IMR-90 (cell line): ENCODE measurements at regions not wholly inside any gene's neighbourhood (a gene's known extent, or its start where the extent isn't known, plus 50 kb on each side); places are given as distances from the start of the nearest gene placed in this dataset.

Experiments used
- ATAC-seq: fragments of 200-7000 bp; cut with Tn5 transposase; 2 replicates; pipeline ENCODE4 v1.9.1; 2020; ENCODE audit warnings: low read depth, mild to moderate bottlenecking, moderate library complexity
- BruUV-seq: library from RNA; stranded (reverse); fragments of 400-500 nt; replicated peaks from 2 replicates; lab custom pipeline; 2021; lab: Mats Ljungman, UMichigan
- CTCF ChIA-PET: fragments of 300-600 bp; formaldehyde crosslinking; extraction: SDS; loops from one replicate; lab custom pipeline; 2021; ENCODE audit warnings: antibody characterized with exemption; lab: Yijun Ruan, JAX
- POLR2A ChIA-PET: fragments of 300-600 bp; sonication (Branson Sonifier 250); formaldehyde crosslinking; loops from one replicate; lab custom pipeline; 2022; ENCODE audit warnings: antibody characterized with exemption; ENCODE audit not compliant: unreplicated experiment; lab: Charles Lee
- DNase-seq: peaks from one replicate; pipeline ENCODE4 v3.0.0; 2013
- H2AFZ ChIP-seq: replicated peaks from 2 replicates; pipeline ENCODE3; 2013; ENCODE audit warnings: low read length, mild to moderate bottlenecking; ENCODE audit not compliant: poor library complexity
- H2AK5ac ChIP-seq: 2 replicates; pipeline ENCODE4 v1.6.1; 2013; ENCODE audit warnings: low read depth, low read length, inconsistent platforms
- H2AK9ac ChIP-seq: replicated peaks from 2 replicates; pipeline ENCODE3; 2013; ENCODE audit warnings: mild to moderate bottlenecking, low read depth, low read length, moderate library complexity; ENCODE audit not compliant: poor library complexity
- H2BK120ac ChIP-seq: 2 replicates; pipeline ENCODE4 v1.6.1; 2013; ENCODE audit warnings: low read depth, low read length, inconsistent platforms
- H2BK15ac ChIP-seq: 3 replicates; pipeline ENCODE4 v1.6.1; 2013; ENCODE audit warnings: low read depth, low read length, inconsistent platforms
- H2BK20ac ChIP-seq: 2 replicates; pipeline ENCODE4 v1.6.1; 2013; ENCODE audit warnings: low read depth, mild to moderate bottlenecking, inconsistent platforms, low read length, moderate library complexity
- H2BK5ac ChIP-seq: 2 replicates; pipeline ENCODE4 v1.6.1; 2013; ENCODE audit warnings: mild to moderate bottlenecking, low read depth, low read length, inconsistent platforms; ENCODE audit not compliant: poor library complexity, severe bottlenecking
- H3K14ac ChIP-seq: replicated peaks from 2 replicates; pipeline ENCODE4 v1.6.1; 2013; ENCODE audit warnings: low read depth, low read length, inconsistent platforms
- H3K18ac ChIP-seq: 2 replicates; pipeline ENCODE4 v1.6.1; 2013; ENCODE audit warnings: low read depth, low read length, control low read depth
- H3K23ac ChIP-seq: 2 replicates; pipeline ENCODE4 v1.6.1; 2013; ENCODE audit warnings: low read depth, low read length, inconsistent platforms
- H3K27ac ChIP-seq: 2 replicates; pipeline ENCODE4 v1.5.1; 2013; ENCODE audit warnings: mild to moderate bottlenecking, control low read depth, low read length; ENCODE audit not compliant: insufficient read depth
- H3K27me3 ChIP-seq: 2 replicates; pipeline ENCODE4 v1.6.1; 2013; ENCODE audit warnings: low read length; ENCODE audit not compliant: control insufficient read depth, insufficient read depth
- H3K36me3 ChIP-seq: 2 replicates; pipeline ENCODE4 v1.6.1; 2013; ENCODE audit warnings: low read length, mixed read lengths; ENCODE audit not compliant: control insufficient read depth, insufficient read depth
- H3K4ac ChIP-seq: 2 replicates; pipeline ENCODE4 v1.6.1; 2013; ENCODE audit warnings: low read depth, low read length, inconsistent platforms
- H3K4me1 ChIP-seq: 2 replicates; pipeline ENCODE4 v1.6.1; 2013; ENCODE audit warnings: low read length, mixed read lengths; ENCODE audit not compliant: control insufficient read depth, insufficient read depth
- H3K4me2 ChIP-seq: 2 replicates; pipeline ENCODE4 v1.6.1; 2013; ENCODE audit warnings: low read depth, mild to moderate bottlenecking, control low read depth, low read length, moderate library complexity
- H3K4me3 ChIP-seq: 2 replicates; pipeline ENCODE4 v1.5.1; 2013; ENCODE audit warnings: low read depth, mild to moderate bottlenecking, control low read depth, low read length, moderate library complexity; ENCODE audit not compliant: insufficient read depth
- H3K56ac ChIP-seq: 2 replicates; pipeline ENCODE4 v1.6.1; 2013; ENCODE audit warnings: low read length, inconsistent platforms; ENCODE audit not compliant: insufficient read depth; ENCODE audit errors: extremely low read depth
- H3K79me1 ChIP-seq, 2 experiments: 2 replicates each; pipeline ENCODE4 v1.6.1; 2013; ENCODE audit warnings: low read length in 2 of 2, inconsistent platforms in 1 of 2, low read depth in 1 of 2
- H3K9ac ChIP-seq: 2 replicates; pipeline ENCODE4 v1.6.1; 2013; ENCODE audit warnings: low read depth, low read length, control low read depth
- H3K9me1 ChIP-seq: 2 replicates; pipeline ENCODE4 v1.6.1; 2013; ENCODE audit warnings: low read length, inconsistent platforms; ENCODE audit not compliant: insufficient read depth
- H3K9me3 ChIP-seq: 2 replicates; pipeline ENCODE4 v1.6.1; 2013; ENCODE audit warnings: low read length; ENCODE audit not compliant: control insufficient read depth, insufficient read depth
- H4K20me1 ChIP-seq: 2 replicates; pipeline ENCODE4 v1.6.1; 2013; ENCODE audit warnings: low read length, inconsistent platforms; ENCODE audit not compliant: insufficient read depth
- H4K5ac ChIP-seq: 2 replicates; pipeline ENCODE4 v1.6.1; 2013; ENCODE audit warnings: mild to moderate bottlenecking, low read depth, low read length, control low read depth
- H4K8ac ChIP-seq, 2 experiments: 2 replicates each; pipeline ENCODE4 v1.6.1; 2013; ENCODE audit warnings: low read depth in 2 of 2, low read length in 2 of 2, control low read depth in 1 of 2, inconsistent platforms in 1 of 2
- H4K91ac ChIP-seq: 2 replicates; pipeline ENCODE4 v1.6.1; 2013; ENCODE audit warnings: low read depth, low read length, inconsistent platforms; ENCODE audit not compliant: insufficient read depth
- BHLHE40 ChIP-seq: fragments of 150-350 bp; IDR thresholded peaks from 2 replicates; pipeline ENCODE4 v1.6.1; 2016; ENCODE audit warnings: mild to moderate bottlenecking, low read depth, low read length
- CEBPB ChIP-seq: IDR thresholded peaks from 2 replicates; pipeline ENCODE4 v1.6.1; 2012; ENCODE audit warnings: low read depth, low read length, improper control_type of control experiment
- CHD1 ChIP-seq: IDR thresholded peaks from 2 replicates; pipeline ENCODE4 v1.6.1; 2012; ENCODE audit warnings: low read depth, low read length, improper control_type of control experiment
- FOS ChIP-seq: fragments of 150-350 bp; IDR thresholded peaks from 2 replicates; pipeline ENCODE4 v1.6.1; 2016; ENCODE audit warnings: low read depth, low read length
- MAFK ChIP-seq: IDR thresholded peaks from 2 replicates; pipeline ENCODE4 v1.6.1; 2012; ENCODE audit warnings: low read depth, low read length, improper control_type of control experiment
- NFE2L2 ChIP-seq: fragments of 150-350 bp; IDR thresholded peaks from 2 replicates; pipeline ENCODE4 v1.6.1; 2016; ENCODE audit warnings: low read depth, mild to moderate bottlenecking, low read length
- WGBS, 2 experiments: methylation state at CpG; one replicate each; pipeline versions ENCODE4 v1.1.5 to v1.1.7; 2013; ENCODE audit warnings: missing lambda C conversion rate in 2 of 2; ENCODE audit not compliant: insufficient read length in 1 of 2; ENCODE audit errors: extremely low coverage in 2 of 2; 5-methylcytosine and 5-hydroxymethylcytosine counted together
- dilution Hi-C: fragments of 300-500 bp; cut with HindIII; formaldehyde crosslinking; loops from one replicate; pipeline ENCODE4 v1.14.3; 2018; ENCODE audit warnings: low sequenced_read_pairs; ENCODE audit not compliant: unreplicated experiment
- in situ Hi-C: fragments of 300-500 bp; cut with MboI; formaldehyde crosslinking; loops from 3 replicates; pipeline ENCODE4 v1.14.3; 2019; ENCODE audit warnings: low sequenced_read_pairs, inconsistent platforms, mixed read lengths
- intact Hi-C: fragments of 100-400 bp; cut with micrococcal nuclease; formaldehyde crosslinking; loops from 2 replicates; pipeline ENCODE4 v1.10.0; 2022
- TF ChIP-seq, protein P1 (sequence below): conservative IDR thresholded peaks from 2 replicates; pipeline ENCODE4 v1.5.1; 2012; ENCODE audit warnings: mild to moderate bottlenecking, low read depth, low read length, improper control_type of control experiment

DNA sequence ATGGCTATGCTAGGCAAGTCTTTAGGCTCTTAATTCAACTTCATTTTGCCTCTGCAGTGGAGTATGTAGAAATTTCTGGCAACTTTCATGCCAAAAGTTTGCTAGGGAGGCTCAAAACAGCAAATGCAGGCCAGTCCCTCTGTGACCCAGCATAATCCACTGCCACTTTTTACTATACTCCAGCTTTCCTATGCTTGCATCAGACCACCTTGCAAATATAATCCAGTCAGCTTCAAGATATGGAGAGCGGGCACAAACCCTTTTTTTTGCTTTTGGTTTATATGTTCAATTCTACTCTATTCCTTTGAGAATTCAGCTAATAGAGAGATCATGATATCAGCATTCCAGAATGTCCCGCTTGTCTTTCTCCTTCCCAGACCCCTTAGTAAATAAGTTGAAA lies 192.0 kb upstream of the PABPC4L start:
- Histone ChIP-seq H2AK5ac (no peak overlapping the region), H3K4me3 (no peak overlapping the region), H3K4me2 (no peak overlapping the region), H3K56ac (no peak overlapping the region), H4K20me1 (no peaks in the 10 kb centered on the region), H4K5ac (no peak overlapping the region), H3K23ac (no peak overlapping the region), H2BK120ac (no peak overlapping the region), H3K9me1 (no peaks in the 10 kb centered on the region), H3K27ac (no peak overlapping the region), H3K27me3 (no peaks in the 10 kb centered on the region), H2AK9ac (no peak overlapping the region), H4K91ac (no peak overlapping the region), H3K9ac (no peak overlapping the region), H2BK5ac (no peak overlapping the region), H4K8ac (no peak overlapping the region), H2BK20ac (no peak overlapping the region), H3K14ac (no peak overlapping the region), H3K4ac (no peak overlapping the region), H2BK15ac (no peak overlapping the region), H3K18ac (no peak overlapping the region), H3K9me3 (peaks cover 2% of the 10 kb centered on the region), H2AFZ (no peak overlapping the region), H3K79me1 (no peaks in the 10 kb centered on the region), H3K4me1 (no peaks in the 10 kb centered on the region), H3K36me3 (no peaks in the 10 kb centered on the region)
- ChIA-PET POLR2A (no interaction called here), CTCF (no interaction called here)
- dilution Hi-C loops (no loop called here), in situ Hi-C loops (no loop called here), intact Hi-C loops (no loop called here)
- WGBS, 2 experiments, result no CpG with 5 or more reads among the region's 2 CpGs
- DNase-seq (no peak), ATAC-seq (no peak)
- TF ChIP-seq MAFK, result no peak
- TF ChIP-seq FOS, result no peak
- no peak for TF ChIP-seq CHD1
- TF ChIP-seq, protein P1, sequence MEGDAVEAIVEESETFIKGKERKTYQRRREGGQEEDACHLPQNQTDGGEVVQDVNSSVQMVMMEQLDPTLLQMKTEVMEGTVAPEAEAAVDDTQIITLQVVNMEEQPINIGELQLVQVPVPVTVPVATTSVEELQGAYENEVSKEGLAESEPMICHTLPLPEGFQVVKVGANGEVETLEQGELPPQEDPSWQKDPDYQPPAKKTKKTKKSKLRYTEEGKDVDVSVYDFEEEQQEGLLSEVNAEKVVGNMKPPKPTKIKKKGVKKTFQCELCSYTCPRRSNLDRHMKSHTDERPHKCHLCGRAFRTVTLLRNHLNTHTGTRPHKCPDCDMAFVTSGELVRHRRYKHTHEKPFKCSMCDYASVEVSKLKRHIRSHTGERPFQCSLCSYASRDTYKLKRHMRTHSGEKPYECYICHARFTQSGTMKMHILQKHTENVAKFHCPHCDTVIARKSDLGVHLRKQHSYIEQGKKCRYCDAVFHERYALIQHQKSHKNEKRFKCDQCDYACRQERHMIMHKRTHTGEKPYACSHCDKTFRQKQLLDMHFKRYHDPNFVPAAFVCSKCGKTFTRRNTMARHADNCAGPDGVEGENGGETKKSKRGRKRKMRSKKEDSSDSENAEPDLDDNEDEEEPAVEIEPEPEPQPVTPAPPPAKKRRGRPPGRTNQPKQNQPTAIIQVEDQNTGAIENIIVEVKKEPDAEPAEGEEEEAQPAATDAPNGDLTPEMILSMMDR, result no peak
- no peak for TF ChIP-seq BHLHE40
- no peak for TF ChIP-seq CEBPB
- no peak for TF ChIP-seq NFE2L2
- BruUV-seq, result no TSS peak
